Activated CD4-positive, alpha-beta memory T cell treated with anti-CD3 and anti-CD28 coated beads for 36 hours (primary cell): ENCODE measurements at regions not wholly inside any gene's neighbourhood (a gene's known extent, or its start where the extent isn't known, plus 50 kb on each side); places are given as distances from the start of the nearest gene placed in this dataset.

Experiments used
- CTCF ChIA-PET: fragments of 350-600 bp; sonication (Branson Sonifier 250); formaldehyde crosslinking; loops from one replicate; lab custom pipeline; 2021; ENCODE audit warnings: antibody characterized with exemption, inconsistent platforms; lab: Charles Lee
- POLR2A ChIA-PET: fragments of 350-600 bp; sonication (Branson Sonifier 250); formaldehyde crosslinking; loops from one replicate; lab custom pipeline; 2021; ENCODE audit warnings: antibody characterized with exemption; lab: Charles Lee
- DNase-seq: peaks from one replicate; pipeline ENCODE4 v3.0.0-alpha.2; 2020
- H3K27ac Mint-ChIP-seq: one replicate; pipeline ENCODE4 v1.8.0; 2021; ENCODE audit warnings: mixed read lengths
- H3K27me3 Mint-ChIP-seq: one replicate; pipeline ENCODE4 v1.8.0; 2021; ENCODE audit warnings: mixed read lengths
- H3K36me3 Mint-ChIP-seq: one replicate; pipeline ENCODE4 v1.8.0; 2021; ENCODE audit warnings: mixed read lengths
- H3K4me1 Mint-ChIP-seq: one replicate; pipeline ENCODE4 v1.8.0; 2021; ENCODE audit warnings: low read depth, mixed read lengths
- H3K4me3 Mint-ChIP-seq: one replicate; pipeline ENCODE4 v1.8.0; 2021; ENCODE audit warnings: mild to moderate bottlenecking, mixed read lengths
- H3K9me3 Mint-ChIP-seq: one replicate; pipeline ENCODE4 v1.8.0; 2021; ENCODE audit warnings: mixed read lengths
- intact Hi-C: fragments of 100-400 bp; cut with micrococcal nuclease; formaldehyde crosslinking; loops from one replicate; pipeline ENCODE4 v1.15.1; 2023

DNA sequence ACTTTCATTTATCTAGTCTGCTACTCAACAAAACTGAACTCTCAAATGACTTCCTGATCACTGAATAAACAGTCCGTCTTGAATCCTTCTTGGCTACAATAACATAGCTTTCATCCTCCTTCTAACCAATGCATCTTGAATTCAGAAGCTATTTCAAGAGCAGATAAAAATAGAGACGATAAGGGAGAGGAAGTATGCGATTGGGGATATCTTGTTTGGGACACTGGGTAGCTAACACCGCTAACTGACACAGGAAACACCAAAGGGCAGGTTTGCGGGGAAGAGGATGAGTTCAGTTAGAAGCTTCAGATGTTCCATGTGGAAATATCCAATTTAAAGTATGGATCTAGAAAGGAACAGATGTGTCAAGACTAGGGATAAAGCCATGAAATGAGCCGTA, 102.5 kb downstream of the SLC41A2 start:
- Mint-ChIP-seq H3K36me3 (no peaks in the 10 kb centered on the region), H3K27ac (no peak overlapping the region), H3K9me3 (no peaks in the 10 kb centered on the region), H3K4me3 (no peak overlapping the region), H3K4me1 (no peaks in the 10 kb centered on the region), H3K27me3 (no peaks in the 10 kb centered on the region)
- intact Hi-C loops, result no loop called here
- POLR2A ChIA-PET, result no interaction called here
- no peak for DNase-seq
- CTCF ChIA-PET, result interaction anchor here (2.4 kb wide), 1 partner anchor 474 kb away, joined by 8 read pairs; no protein-coding TSS in a partner anchor

DNA sequence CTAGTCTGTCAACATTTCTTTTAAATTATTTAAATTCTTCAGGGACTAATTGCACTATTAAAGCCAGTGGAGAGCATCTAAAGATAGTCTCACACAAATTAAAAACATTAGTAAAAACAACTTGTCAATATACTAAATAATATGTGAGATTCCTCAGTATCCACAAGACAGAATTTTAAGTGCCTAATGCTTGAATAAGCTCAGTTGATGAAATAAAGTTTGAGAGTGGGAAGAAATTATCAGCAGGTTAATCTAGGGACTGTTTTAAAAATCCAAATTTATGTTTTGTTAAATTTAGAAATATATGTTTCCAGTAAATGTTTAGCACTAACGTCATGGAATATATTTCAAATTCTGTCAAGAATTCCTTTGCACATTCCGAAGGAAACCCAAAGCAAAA, 105.2 kb downstream of the SLC41A2 start:
- ChIA-PET CTCF (interaction anchor here (0.6 kb wide), 1 partner anchor 472 kb away, joined by 3 read pairs; no protein-coding TSS in a partner anchor), POLR2A (interaction anchor here (0.6 kb wide), 1 partner anchor 14 kb away, joined by 3 read pairs; no protein-coding TSS in a partner anchor)

DNA sequence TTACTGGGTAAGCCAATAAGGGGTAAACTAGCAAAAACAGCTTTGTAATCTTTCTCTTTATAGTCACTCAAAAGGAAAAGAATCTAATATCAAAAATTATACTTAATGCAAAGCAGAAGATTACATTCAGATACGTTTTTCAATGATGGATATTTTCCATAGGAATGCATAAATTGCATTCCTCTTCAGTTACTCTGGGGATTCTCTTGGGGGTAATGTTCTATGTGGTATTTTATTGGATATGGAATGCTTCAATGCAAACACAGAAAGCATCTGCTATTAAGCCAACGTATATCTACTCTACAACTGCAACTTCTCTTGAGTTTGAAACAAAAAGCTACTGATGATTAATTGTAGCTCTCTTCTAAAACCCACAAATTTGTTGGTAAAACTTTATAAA, 106.0 kb downstream of the SLC41A2 start:
- Mint-ChIP-seq H3K4me3 (no peak overlapping the region), H3K4me1 (no peaks in the 10 kb centered on the region), H3K36me3 (no peaks in the 10 kb centered on the region), H3K27me3 (no peaks in the 10 kb centered on the region), H3K9me3 (no peaks in the 10 kb centered on the region), H3K27ac (no peak overlapping the region)
- POLR2A ChIA-PET, result no interaction called here
- intact Hi-C loops, result no loop called here
- CTCF ChIA-PET, result interaction anchor here (0.6 kb wide), 1 partner anchor 982 kb away, joined by 3 read pairs; no protein-coding TSS in a partner anchor
- no peak for DNase-seq

More for the DNA sequence above, 105.2 kb downstream of the SLC41A2 start:
- no peaks in the 10 kb centered on the region for H3K4me1 Mint-ChIP-seq
- no peak overlapping the region for H3K4me3 Mint-ChIP-seq
- no peak overlapping the region for H3K27ac Mint-ChIP-seq
- intact Hi-C loops, result no loop called here
- DNase-seq, result no peak
- no peaks in the 10 kb centered on the region for H3K27me3 Mint-ChIP-seq
- H3K9me3 Mint-ChIP-seq, result no peaks in the 10 kb centered on the region
- no peaks in the 10 kb centered on the region for H3K36me3 Mint-ChIP-seq

DNA sequence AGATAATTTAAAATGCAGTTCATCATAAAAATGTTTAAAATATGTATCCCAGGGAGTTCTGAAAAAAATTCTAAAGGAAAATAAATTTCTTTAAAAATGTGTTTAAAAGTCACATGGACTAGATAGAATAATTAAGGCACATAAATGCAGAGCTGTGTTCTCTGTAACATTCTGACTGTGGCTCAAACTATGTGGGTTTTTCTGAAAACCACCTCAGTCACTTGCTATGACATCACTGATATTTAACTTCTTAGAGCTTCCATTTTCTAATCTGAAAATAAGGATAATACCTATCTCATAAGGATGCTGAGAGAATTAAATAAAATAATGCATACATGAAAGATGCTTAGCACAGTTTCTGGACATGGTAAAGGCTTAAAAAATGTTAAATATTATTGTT, 107.3 kb downstream of the SLC41A2 start:
- DNase-seq, result no peak
- CTCF ChIA-PET, result interaction anchor here (0.6 to 1.5 kb wide), 2 partner anchors 241 to 469 kb away, joined by 4 to 5 read pairs; no protein-coding TSS in a partner anchor
- no peaks in the 10 kb centered on the region for H3K9me3 Mint-ChIP-seq
- H3K4me3 Mint-ChIP-seq, result no peak overlapping the region
- H3K27ac Mint-ChIP-seq, result no peak overlapping the region
- intact Hi-C loops, result no loop called here
- POLR2A ChIA-PET, result no interaction called here
- H3K4me1 Mint-ChIP-seq, result no peaks in the 10 kb centered on the region
- no peaks in the 10 kb centered on the region for H3K36me3 Mint-ChIP-seq
- no peaks in the 10 kb centered on the region for H3K27me3 Mint-ChIP-seq

DNA sequence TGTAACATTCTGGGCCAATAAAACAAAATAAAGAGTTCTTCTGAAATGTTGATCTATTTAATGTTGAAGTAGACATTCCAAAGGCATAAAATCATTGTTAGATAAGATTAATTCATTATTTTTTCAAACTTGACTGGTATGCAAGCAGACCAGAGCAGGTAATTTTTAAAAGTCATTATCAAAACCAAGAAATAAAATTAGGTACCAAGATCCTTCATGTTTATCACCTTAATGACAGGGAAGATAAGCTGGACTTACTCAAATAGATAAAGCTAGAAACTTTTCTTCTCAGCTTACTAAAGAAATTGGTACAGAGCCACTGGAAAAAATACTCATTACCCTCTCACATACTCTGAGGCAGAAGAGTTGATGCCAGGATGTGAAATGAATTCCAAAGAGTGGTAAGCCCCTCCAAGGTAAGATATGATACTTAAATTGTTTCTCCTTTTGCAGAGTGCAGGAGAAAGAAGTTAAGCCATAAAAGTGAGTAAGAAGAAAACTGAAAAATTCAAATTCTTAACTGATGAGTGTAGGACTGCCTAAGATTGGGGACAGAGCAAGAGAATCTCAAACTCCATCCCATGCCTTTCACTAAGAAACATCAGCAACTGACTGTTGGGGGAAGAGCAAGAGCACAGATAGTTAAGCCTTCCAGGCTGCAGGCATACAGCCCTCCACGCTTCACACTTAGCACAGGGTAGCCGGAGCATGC, 111.9 kb downstream of the SLC41A2 start:
- H3K27ac Mint-ChIP-seq, result no peak overlapping the region
- intact Hi-C loops, result no loop called here
- no peak overlapping the region for H3K4me3 Mint-ChIP-seq
- H3K36me3 Mint-ChIP-seq, result no peaks in the 10 kb centered on the region
- H3K4me1 Mint-ChIP-seq, result no peaks in the 10 kb centered on the region
- POLR2A ChIA-PET, result no interaction called here
- H3K27me3 Mint-ChIP-seq, result no peaks in the 10 kb centered on the region
- no peak for DNase-seq
- CTCF ChIA-PET, result no interaction called here
- H3K9me3 Mint-ChIP-seq, result no peaks in the 10 kb centered on the region

DNA sequence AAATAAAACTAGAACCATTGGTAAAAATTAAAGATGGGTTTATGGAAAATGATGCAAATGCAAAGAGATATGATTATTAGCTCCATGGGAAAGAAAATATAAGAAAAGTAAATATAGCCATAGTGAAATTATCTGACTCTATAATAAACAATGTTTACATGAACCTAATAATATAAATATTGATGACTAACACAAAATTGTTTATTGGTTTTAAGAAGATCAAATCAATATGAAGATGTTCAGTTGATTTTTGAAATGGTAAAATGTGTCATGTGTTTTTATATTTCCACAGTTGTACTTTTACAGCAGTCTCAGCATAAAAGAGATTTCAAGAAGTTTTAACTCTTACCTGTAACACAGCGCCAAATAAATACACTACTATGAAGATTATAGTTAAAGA, 114.0 kb downstream of the SLC41A2 start:
- H3K27ac Mint-ChIP-seq, result no peak overlapping the region
- POLR2A ChIA-PET, result no interaction called here
- intact Hi-C loops, result no loop called here

DNA sequence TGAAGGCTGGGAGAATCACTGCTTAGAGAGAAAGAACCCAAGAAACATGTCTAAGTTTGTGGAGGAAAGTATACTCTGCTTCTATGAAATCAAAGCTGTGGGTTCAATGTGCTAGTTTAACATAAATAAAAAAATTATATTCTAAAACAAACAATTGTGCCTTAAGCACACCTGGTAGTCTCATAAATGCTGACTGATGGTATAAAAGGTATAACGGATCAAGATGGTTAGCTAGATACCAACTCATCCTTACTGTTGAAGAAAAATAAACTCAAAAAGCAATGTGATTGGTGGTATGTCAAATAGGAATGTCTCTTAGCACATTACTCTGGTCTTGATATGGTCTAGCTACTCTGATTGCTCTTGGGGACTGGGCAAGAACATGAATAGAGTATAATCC, 117.8 kb downstream of the SLC41A2 start:
- Mint-ChIP-seq H3K9me3 (no peaks in the 10 kb centered on the region), H3K27ac (no peak overlapping the region), H3K4me3 (no peak overlapping the region), H3K27me3 (no peaks in the 10 kb centered on the region), H3K36me3 (no peaks in the 10 kb centered on the region), H3K4me1 (no peaks in the 10 kb centered on the region)
- ChIA-PET CTCF (no interaction called here), POLR2A (no interaction called here)
- intact Hi-C loops, result no loop called here
- DNase-seq, result no peak

More for the DNA sequence above, 114.0 kb downstream of the SLC41A2 start:
- CTCF ChIA-PET, result no interaction called here
- H3K4me3 Mint-ChIP-seq, result no peak overlapping the region
- H3K4me1 Mint-ChIP-seq, result no peaks in the 10 kb centered on the region
- H3K36me3 Mint-ChIP-seq, result no peaks in the 10 kb centered on the region
- no peak for DNase-seq
- H3K27me3 Mint-ChIP-seq, result no peaks in the 10 kb centered on the region
- no peaks in the 10 kb centered on the region for H3K9me3 Mint-ChIP-seq

DNA sequence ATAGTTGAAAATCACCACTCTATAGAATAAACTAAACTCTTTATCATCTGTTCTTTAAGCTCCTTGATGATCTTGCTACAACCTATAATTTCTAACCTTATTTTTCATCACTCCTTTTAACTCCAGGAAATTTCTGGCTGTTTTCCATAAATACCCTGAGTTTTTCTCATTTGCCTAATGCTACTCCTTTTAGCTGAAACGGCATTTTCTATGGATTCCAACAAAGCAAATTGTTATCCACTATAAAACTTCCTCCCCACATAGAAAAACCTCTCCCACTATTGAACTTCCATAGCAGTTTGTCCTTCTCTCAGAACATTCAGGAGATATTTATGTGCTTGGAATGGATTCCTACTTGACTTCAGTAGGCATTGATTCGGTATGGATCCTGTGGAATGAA, 122.8 kb downstream of the SLC41A2 start:
- H3K27me3 Mint-ChIP-seq, result no peaks in the 10 kb centered on the region
- no peak overlapping the region for H3K27ac Mint-ChIP-seq
- no peak for DNase-seq
- intact Hi-C loops, result no loop called here
- CTCF ChIA-PET, result interaction anchor here (3.1 kb wide), 1 partner anchor 453 kb away, joined by 11 read pairs; no protein-coding TSS in a partner anchor
- no peaks in the 10 kb centered on the region for H3K9me3 Mint-ChIP-seq
- H3K4me1 Mint-ChIP-seq, result no peaks in the 10 kb centered on the region
- no peaks in the 10 kb centered on the region for H3K36me3 Mint-ChIP-seq
- POLR2A ChIA-PET, result no interaction called here
- H3K4me3 Mint-ChIP-seq, result no peak overlapping the region

DNA sequence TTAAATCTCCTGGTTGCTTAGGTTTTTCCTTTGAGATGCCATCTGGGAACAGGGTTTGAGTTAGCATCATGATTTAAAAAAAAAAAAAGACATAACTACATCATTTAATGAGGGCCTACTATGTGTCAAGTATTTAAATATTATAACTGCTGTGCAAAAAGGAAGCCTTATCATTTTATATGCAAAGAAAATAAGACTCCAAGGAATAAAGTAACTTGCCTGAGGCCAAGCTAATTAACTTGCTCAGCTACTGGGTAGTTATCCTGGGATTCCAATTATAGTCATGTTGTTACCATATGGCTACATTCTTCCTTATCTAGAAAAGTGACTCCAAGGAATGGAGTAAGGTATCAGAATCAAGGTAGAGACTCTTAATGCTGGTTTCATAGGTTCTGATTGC, 123.5 kb downstream of the SLC41A2 start:
- H3K4me3 Mint-ChIP-seq, result no peak overlapping the region
- CTCF ChIA-PET, result interaction anchor here (3.1 kb wide), 1 partner anchor 453 kb away, joined by 11 read pairs; no protein-coding TSS in a partner anchor
- no peak overlapping the region for H3K27ac Mint-ChIP-seq
- POLR2A ChIA-PET, result no interaction called here
- no peak for DNase-seq
- H3K36me3 Mint-ChIP-seq, result no peaks in the 10 kb centered on the region
- H3K27me3 Mint-ChIP-seq, result no peaks in the 10 kb centered on the region
- intact Hi-C loops, result no loop called here
- no peaks in the 10 kb centered on the region for H3K9me3 Mint-ChIP-seq
- H3K4me1 Mint-ChIP-seq, result no peaks in the 10 kb centered on the region

DNA sequence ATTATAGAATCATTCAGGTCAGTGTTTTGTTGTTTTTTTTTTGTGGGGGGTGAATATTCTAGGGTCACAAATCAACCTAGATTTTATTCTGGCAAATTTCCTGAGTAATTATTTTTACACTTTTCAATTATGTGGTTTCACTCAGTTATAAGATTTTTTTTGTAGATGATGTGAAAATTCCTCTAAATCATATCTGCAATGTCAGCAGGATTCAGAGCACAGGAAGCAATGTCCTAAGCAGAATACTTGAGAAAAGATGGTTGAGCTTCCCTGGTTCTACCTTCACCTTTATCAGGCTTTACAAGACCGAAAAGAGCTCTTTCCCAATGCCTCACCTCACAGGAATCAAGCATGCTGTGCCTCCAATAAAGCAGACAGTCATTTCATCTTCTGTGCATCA, 124.3 kb downstream of the SLC41A2 start:
- Mint-ChIP-seq H3K4me3 (no peak overlapping the region), H3K27me3 (no peaks in the 10 kb centered on the region), H3K4me1 (no peaks in the 10 kb centered on the region), H3K9me3 (no peaks in the 10 kb centered on the region), H3K27ac (no peak overlapping the region), H3K36me3 (no peaks in the 10 kb centered on the region)
- CTCF ChIA-PET, result interaction anchor here (1.3 to 3.1 kb wide), 2 partner anchors 43 to 452 kb away, joined by 3 to 11 read pairs; no protein-coding TSS in a partner anchor
- POLR2A ChIA-PET, result no interaction called here
- DNase-seq, result no peak
- intact Hi-C loops, result no loop called here

DNA sequence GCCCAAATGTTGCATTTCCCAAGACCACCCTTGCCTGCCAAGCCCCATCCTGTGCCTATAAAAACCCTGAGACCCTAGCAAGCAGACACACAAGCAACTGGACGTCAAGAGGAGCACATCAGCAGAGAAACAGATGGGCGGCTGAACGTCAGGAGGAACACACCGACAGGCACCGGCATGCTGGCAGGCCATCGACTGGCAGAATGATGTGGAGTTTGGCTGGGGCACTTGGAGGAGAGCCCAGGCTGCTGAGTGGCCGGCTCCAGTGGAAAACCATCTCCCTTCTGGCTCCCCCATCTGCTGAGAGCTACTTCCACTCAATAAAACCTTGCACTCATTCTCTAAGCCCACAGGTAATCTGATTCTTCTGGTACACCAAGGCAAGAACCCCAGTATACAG, 130.1 kb downstream of the SLC41A2 start:
- ChIA-PET CTCF (interaction anchor here (0.6 to 2.3 kb wide), 2 partner anchors 9 to 446 kb away, joined by 3 to 14 read pairs; no protein-coding TSS in a partner anchor), POLR2A (no interaction called here)
- Mint-ChIP-seq H3K4me3 (no peak overlapping the region), H3K36me3 (peaks cover 7% of the 10 kb centered on the region), H3K27ac (no peak overlapping the region), H3K27me3 (no peaks in the 10 kb centered on the region), H3K9me3 (peaks cover 22% of the 10 kb centered on the region), H3K4me1 (no peaks in the 10 kb centered on the region)
- intact Hi-C loops, result loop anchor here (5.0 kb wide), 2 partner anchors 146 to 446 kb away; no protein-coding TSS in a partner anchor
- no peak for DNase-seq

DNA sequence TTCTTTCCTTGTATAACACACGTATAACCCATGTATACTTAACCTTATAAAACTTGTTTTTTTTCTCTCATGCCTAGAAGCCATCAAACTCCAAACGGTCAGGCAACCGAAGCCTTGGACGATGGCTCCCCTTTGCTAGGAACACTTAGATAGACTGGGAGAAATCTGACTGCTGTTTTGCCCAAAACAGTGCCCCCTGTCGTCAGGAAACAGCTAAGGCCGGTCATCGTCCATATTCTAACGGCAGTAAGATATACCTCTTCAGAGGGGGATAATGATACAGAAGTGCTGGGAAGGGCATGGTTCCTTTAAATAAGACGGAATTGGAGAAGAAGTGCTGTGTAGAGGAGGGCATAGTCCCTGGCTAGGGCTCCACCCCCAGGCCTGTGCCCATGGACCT, 130.5 kb downstream of the SLC41A2 start:
- no peak overlapping the region for H3K27ac Mint-ChIP-seq
- CTCF ChIA-PET, result interaction anchor here (0.6 to 2.3 kb wide), 3 partner anchors 10 to 461 kb away, joined by 3 to 14 read pairs (median 3); no protein-coding TSS in a partner anchor
- POLR2A ChIA-PET, result no interaction called here

More for the DNA sequence above, 130.5 kb downstream of the SLC41A2 start:
- no peak overlapping the region for H3K4me3 Mint-ChIP-seq
- intact Hi-C loops, result loop anchor here (5.0 kb wide), 2 partner anchors 145 to 445 kb away; no protein-coding TSS in a partner anchor
- peaks cover 7% of the 10 kb centered on the region for H3K36me3 Mint-ChIP-seq
- H3K4me1 Mint-ChIP-seq, result peaks cover 2% of the 10 kb centered on the region
- DNase-seq, result peak; percentile 22
- peaks cover 22% of the 10 kb centered on the region for H3K9me3 Mint-ChIP-seq
- no peaks in the 10 kb centered on the region for H3K27me3 Mint-ChIP-seq
